ENCODE measurements at regions not wholly inside any gene's neighbourhood (a gene's known extent, or its start where the extent isn't known, plus 50 kb on each side); places are given as distances from the start of the nearest gene placed in this dataset.

GRCh38 chr14:51351997-51352396 lies 112.0 kb downstream of the TMX1 start:
- TF ChIP-seq EP300 (IDR thresholded peaks at IDR 0.05), result no peak
- TF ChIP-seq, protein P1, sequence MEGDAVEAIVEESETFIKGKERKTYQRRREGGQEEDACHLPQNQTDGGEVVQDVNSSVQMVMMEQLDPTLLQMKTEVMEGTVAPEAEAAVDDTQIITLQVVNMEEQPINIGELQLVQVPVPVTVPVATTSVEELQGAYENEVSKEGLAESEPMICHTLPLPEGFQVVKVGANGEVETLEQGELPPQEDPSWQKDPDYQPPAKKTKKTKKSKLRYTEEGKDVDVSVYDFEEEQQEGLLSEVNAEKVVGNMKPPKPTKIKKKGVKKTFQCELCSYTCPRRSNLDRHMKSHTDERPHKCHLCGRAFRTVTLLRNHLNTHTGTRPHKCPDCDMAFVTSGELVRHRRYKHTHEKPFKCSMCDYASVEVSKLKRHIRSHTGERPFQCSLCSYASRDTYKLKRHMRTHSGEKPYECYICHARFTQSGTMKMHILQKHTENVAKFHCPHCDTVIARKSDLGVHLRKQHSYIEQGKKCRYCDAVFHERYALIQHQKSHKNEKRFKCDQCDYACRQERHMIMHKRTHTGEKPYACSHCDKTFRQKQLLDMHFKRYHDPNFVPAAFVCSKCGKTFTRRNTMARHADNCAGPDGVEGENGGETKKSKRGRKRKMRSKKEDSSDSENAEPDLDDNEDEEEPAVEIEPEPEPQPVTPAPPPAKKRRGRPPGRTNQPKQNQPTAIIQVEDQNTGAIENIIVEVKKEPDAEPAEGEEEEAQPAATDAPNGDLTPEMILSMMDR (IDR thresholded peaks at IDR 0.05), result no peak
